OCI-LY1 (cell line): ENCODE measurements at regions not wholly inside any gene's neighbourhood (a gene's known extent, or its start where the extent isn't known, plus 50 kb on each side); places are given as distances from the start of the nearest gene placed in this dataset.

ENCODE experiments used
- H2AFZ ChIP-seq: fragments of 200-600 bp; sonication (generic), shearing (Covaris generic); 2 replicates; pipeline ENCODE4 v1.6.0; 2014; ENCODE audit warnings: antibody characterized with exemption, mild to moderate bottlenecking, low read length
- H3F3A ChIP-seq: fragments of 200-600 bp; sonication (generic), shearing (Covaris generic); 2 replicates; pipeline ENCODE4 v1.6.0; 2014; ENCODE audit warnings: mild to moderate bottlenecking, antibody characterized with exemption, low read length, moderate library complexity; ENCODE audit not compliant: insufficient read depth
- H3K27ac ChIP-seq: fragments of 200-600 bp; sonication (generic); 2 replicates; pipeline ENCODE4 v1.5.1; 2014; ENCODE audit warnings: low read length, mixed run types, mild to moderate bottlenecking, low read depth; ENCODE audit not compliant: poor library complexity, severe bottlenecking
- H3K27me3 ChIP-seq: fragments of 200-600 bp; sonication (generic); 2 replicates; pipeline ENCODE4 v1.6.0; 2014; ENCODE audit warnings: antibody characterized with exemption, mild to moderate bottlenecking, low read length, moderate library complexity; ENCODE audit not compliant: insufficient read depth
- H3K36me3 ChIP-seq: fragments of 200-600 bp; sonication (generic); 2 replicates; pipeline ENCODE4 v1.6.1; 2014; ENCODE audit warnings: mild to moderate bottlenecking, antibody characterized with exemption, low read length, moderate library complexity, mixed read lengths; ENCODE audit not compliant: insufficient read depth
- H3K4me1 ChIP-seq: fragments of 200-600 bp; sonication (generic); 2 replicates; pipeline ENCODE4 v1.5.1; 2014; ENCODE audit warnings: mild to moderate bottlenecking, low read length, moderate library complexity; ENCODE audit not compliant: insufficient read depth, severe bottlenecking
- H3K4me2 ChIP-seq: fragments of 200-600 bp; sonication (generic), shearing (Covaris generic); 2 replicates; pipeline ENCODE4 v1.6.1; 2014; ENCODE audit warnings: low read length
- H3K4me3 ChIP-seq: fragments of 200-600 bp; sonication (generic); 2 replicates; pipeline ENCODE4 v1.5.1; 2014; ENCODE audit warnings: low read length, low read depth, mild to moderate bottlenecking, mixed read lengths; ENCODE audit not compliant: poor library complexity, severe bottlenecking
- H3K79me2 ChIP-seq: fragments of 200-600 bp; shearing (Covaris generic); 2 replicates; pipeline ENCODE4 v1.6.1; 2016; ENCODE audit warnings: mixed run types, low read length, mixed read lengths; ENCODE audit not compliant: insufficient read depth
- H3K9ac ChIP-seq: fragments of 200-600 bp; sonication (generic), shearing (Covaris generic); 2 replicates; pipeline ENCODE4 v1.6.1; 2014; ENCODE audit warnings: mild to moderate bottlenecking, low read length, mixed read lengths
- H3K9me2 ChIP-seq: fragments of 200-600 bp; sonication (generic), shearing (Covaris generic); 2 replicates; pipeline ENCODE4 v1.6.1; 2014; ENCODE audit warnings: low read depth, mild to moderate bottlenecking, low read length, mixed read lengths
- H3K9me3 ChIP-seq: fragments of 200-600 bp; shearing (Covaris generic); 2 replicates; pipeline ENCODE4 v1.6.1; 2014; ENCODE audit warnings: low read length, mixed read lengths
- H4K20me1 ChIP-seq: fragments of 200-600 bp; sonication (generic), shearing (Covaris generic); 2 replicates; pipeline ENCODE4 v1.6.0; 2016; ENCODE audit warnings: mild to moderate bottlenecking, low read length; ENCODE audit not compliant: insufficient read depth
- CTCF ChIP-seq: fragments of 200-600 bp; sonication (generic), shearing (Covaris generic); IDR thresholded peaks from 2 replicates; pipeline ENCODE4 v1.5.1; 2017; ENCODE audit warnings: mild to moderate bottlenecking, antibody characterized with exemption, low read length, moderate library complexity, mixed read lengths
- EZH2 ChIP-seq: fragments of 200-600 bp; sonication (generic), shearing (Covaris generic); IDR thresholded peaks from 2 replicates; pipeline ENCODE4 v1.8.0; 2017; ENCODE audit warnings: borderline replicate concordance, mixed run types, mild to moderate bottlenecking, antibody characterized with exemption, low read length, moderate library complexity, mixed read lengths

GRCh38 chr5:67283275-67283987 is 86.8 kb upstream of the CD180 start:
- Histone ChIP-seq H3K4me3 (no peak overlapping the region), H3K27ac (no peak overlapping the region), H3K36me3 (no peaks in the 10 kb centered on the region), H2AFZ (no peak overlapping the region), H4K20me1 (no peaks in the 10 kb centered on the region), H3K9me3 (no peaks in the 10 kb centered on the region), H3K9ac (no peak overlapping the region), H3F3A (no peaks in the 10 kb centered on the region), H3K4me1 (no peaks in the 10 kb centered on the region), H3K79me2 (no peaks in the 10 kb centered on the region), H3K9me2 (no peaks in the 10 kb centered on the region), H3K27me3 (no peaks in the 10 kb centered on the region), H3K4me2 (no peak overlapping the region)
- TF ChIP-seq EZH2 (no peak), CTCF (no peak)

- Histone ChIP-seq H3K9me3 (no peaks in the 10 kb centered on the region), H3K4me3 (no peak overlapping the region), H3K9ac (no peak overlapping the region)
These were observed 85.3 kb upstream of the CD180 start for GRCh38 chr5:67281874-67282273.

GRCh38 chr5:67273689-67274356 is 77.2 kb upstream of the CD180 start:
- Histone ChIP-seq H3K27me3 (no peaks in the 10 kb centered on the region), H3K9ac (no peak overlapping the region), H3K4me3 (no peak overlapping the region), H3K27ac (no peak overlapping the region), H3F3A (no peaks in the 10 kb centered on the region), H3K79me2 (no peaks in the 10 kb centered on the region), H3K9me2 (no peaks in the 10 kb centered on the region), H4K20me1 (no peaks in the 10 kb centered on the region), H3K4me2 (no peak overlapping the region), H3K9me3 (no peaks in the 10 kb centered on the region), H3K4me1 (no peaks in the 10 kb centered on the region), H2AFZ (no peak overlapping the region), H3K36me3 (no peaks in the 10 kb centered on the region)
- no peak for TF ChIP-seq CTCF
- no peak for TF ChIP-seq EZH2

More at GRCh38 chr5:67281874-67282273, 85.3 kb upstream of the CD180 start:
- TF ChIP-seq CTCF (no peak), EZH2 (no peak)
- Histone ChIP-seq H3K9me2 (no peaks in the 10 kb centered on the region), H3K36me3 (no peaks in the 10 kb centered on the region), H3K27ac (no peak overlapping the region), H4K20me1 (no peaks in the 10 kb centered on the region), H3F3A (no peaks in the 10 kb centered on the region), H3K4me2 (no peak overlapping the region), H3K27me3 (no peaks in the 10 kb centered on the region), H2AFZ (no peak overlapping the region), H3K4me1 (no peaks in the 10 kb centered on the region), H3K79me2 (no peaks in the 10 kb centered on the region)
